ENCODE measurements at regions not wholly inside any gene's neighbourhood (a gene's known extent, or its start where the extent isn't known, plus 50 kb on each side); places are given as distances from the start of the nearest gene placed in this dataset.

- intact Hi-C loops (cut with DNase I): loop anchor here in 2 of 10 donors (10.0 kb wide), 2 partner anchors 305 to 315 kb away; no protein-coding TSS in a partner anchor
- Histone ChIP-seq H3K36me3 (no peaks in the 10 kb centered on the region), H3K27ac (no peak overlapping the region), H3K4me3 (no peak overlapping the region), H3K4me1 (peaks cover 0 to 8% (median 0%) of the 10 kb centered on the region in 9 donors), H3K27me3 (no peaks in the 10 kb centered on the region), H3K9me3 (no peaks in the 10 kb centered on the region)
- TF ChIP-seq CTCF (IDR thresholded peaks at IDR 0.05): peak in 1 of 9 donors; percentile 12
- 87 to 88% methylated on average over 1 of the region's 1 CpG for WGBS, 2 donors
- DNase-seq (no peak), ATAC-seq (no peak)
Measured at GRCh38 chr2:150909613-150910012, 352.1 kb downstream of the RBM43 start.

GRCh38 chr2:150909090-150909489 is 352.6 kb downstream of the RBM43 start:
- Histone ChIP-seq H3K27ac (no peak overlapping the region), H3K4me1 (peaks cover 0 to 8% (median 0%) of the 10 kb centered on the region in 9 donors), H3K27me3 (no peaks in the 10 kb centered on the region), H3K4me3 (no peak overlapping the region), H3K9me3 (no peaks in the 10 kb centered on the region), H3K36me3 (no peaks in the 10 kb centered on the region)
- DNase-seq: no peak
- intact Hi-C loops (cut with DNase I): no loop called here
- no peak for TF ChIP-seq CTCF (IDR thresholded peaks at IDR 0.05)
- no peak for ATAC-seq

- Histone ChIP-seq H3K36me3 (no peaks in the 10 kb centered on the region), H3K27ac (no peak overlapping the region), H3K4me1 (peaks cover 0 to 8% (median 0%) of the 10 kb centered on the region in 9 donors), H3K27me3 (no peaks in the 10 kb centered on the region), H3K4me3 (no peak overlapping the region), H3K9me3 (peaks cover 0 to 8% (median 0%) of the 10 kb centered on the region in 11 donors)
- ATAC-seq (peak in 1 of 8 donors; percentile 25), DNase-seq (no peak)
- WGBS, 2 donors: 34 to 47% methylated on average over 4 of the region's 4 CpGs
- TF ChIP-seq CTCF (IDR thresholded peaks at IDR 0.05): no peak
- intact Hi-C loops (cut with DNase I): no loop called here
Measured at GRCh38 chr2:150907466-150907865, 354.2 kb downstream of the RBM43 start.

GRCh38 chr2:150903461-150903860 is 358.2 kb downstream of the RBM43 start:
- ATAC-seq: no peak
- H3K9me3 ChIP-seq: peaks cover 0 to 40% (median 13%) of the 10 kb centered on the region in 11 donors
- H3K4me3 ChIP-seq: no peak overlapping the region
- 77 to 96% methylated on average over 3 of the region's 3 CpGs for WGBS, 2 donors
- no peaks in the 10 kb centered on the region for H3K36me3 ChIP-seq
- no peak for TF ChIP-seq CTCF (IDR thresholded peaks at IDR 0.05)
- peaks cover 0 to 7% (median 0%) of the 10 kb centered on the region in 9 donors for H3K4me1 ChIP-seq
- no peak for DNase-seq
- H3K27ac ChIP-seq: no peak overlapping the region
- intact Hi-C loops (cut with DNase I): no loop called here
- no peaks in the 10 kb centered on the region for H3K27me3 ChIP-seq

Data from heart right ventricle (tissue), 16 donors.